ENCODE measurements at regions not wholly inside any gene's neighbourhood (a gene's known extent, or its start where the extent isn't known, plus 50 kb on each side); places are given as distances from the start of the nearest gene placed in this dataset.

GRCh38 chr4:107115185-107115847 lies 79.2 kb upstream of the DKK2 start:
- TF ChIP-seq CTCF (IDR thresholded peaks at IDR 0.05; ENCODE audit: insufficient read depth, low read length) (no peak), REST (IDR thresholded peaks at IDR 0.05; ENCODE audit: insufficient replicate concordance, low read depth) (no peak), SPI1 (IDR thresholded peaks at IDR 0.05; ENCODE audit: borderline replicate concordance, low read depth) (no peak), GABPA (IDR thresholded peaks at IDR 0.05; ENCODE audit: low read depth) (no peak)
